ENCODE measurements at regions not wholly inside any gene's neighbourhood (a gene's known extent, or its start where the extent isn't known, plus 50 kb on each side); places are given as distances from the start of the nearest gene placed in this dataset.

DNA sequence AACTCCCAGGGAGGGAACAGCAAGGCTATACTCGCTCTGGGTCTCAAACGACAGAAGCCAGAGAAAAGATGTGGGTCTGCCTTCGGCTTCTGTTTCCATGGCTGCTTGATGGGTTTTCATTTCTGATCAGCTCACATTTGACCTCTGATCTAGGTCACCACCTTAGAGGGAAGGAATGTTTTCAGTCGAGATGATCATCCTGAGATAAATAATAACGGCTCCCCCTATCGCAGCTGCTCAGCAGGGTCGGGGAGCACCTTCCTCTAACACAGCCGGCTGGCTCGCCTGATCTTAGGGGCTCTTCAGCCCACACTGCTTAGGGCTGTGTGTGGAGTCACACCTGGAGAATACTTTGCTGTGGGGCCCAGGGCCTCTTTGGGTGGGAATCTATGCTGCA is 53.1 kb upstream of the ZNF648 start:
- DNase-seq = no peak

DNA sequence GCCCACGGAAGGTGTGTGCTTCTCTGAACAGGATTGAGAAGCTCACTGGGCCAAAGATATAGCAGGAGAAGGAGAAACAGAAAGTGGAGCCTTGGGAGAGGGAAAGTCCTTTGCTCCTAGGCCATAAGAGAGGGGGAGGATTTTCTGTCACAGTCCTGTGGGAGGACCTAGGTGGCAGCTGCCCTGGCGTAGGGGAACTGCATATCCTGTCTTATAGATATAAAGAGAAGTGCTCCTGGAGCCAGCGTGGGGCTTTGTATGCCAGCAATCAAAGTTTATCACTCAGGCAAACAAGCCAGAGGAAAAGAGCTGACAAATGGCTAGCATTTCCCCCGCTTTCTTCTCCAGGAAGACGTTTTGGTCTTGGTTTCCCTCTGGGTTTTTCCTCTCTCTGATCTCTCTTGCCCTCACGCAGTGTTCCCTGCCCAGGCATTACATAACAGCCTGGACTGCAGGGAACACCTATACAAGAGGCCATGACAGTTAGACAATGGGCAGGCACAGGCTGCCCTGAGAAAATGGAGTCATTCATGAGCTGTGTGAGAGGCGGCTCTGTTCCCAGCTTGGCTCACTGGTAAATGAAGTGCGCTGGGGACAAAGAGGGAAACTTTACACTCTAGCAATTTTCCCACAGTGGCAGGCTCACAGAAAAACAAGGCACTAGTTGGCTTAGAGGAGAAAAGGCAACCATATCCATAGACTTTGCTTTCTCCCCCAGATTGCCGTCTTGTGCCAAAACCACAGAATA is 52.5 kb upstream of the ZNF648 start:
- peak; percentile 37 for DNase-seq

DNA sequence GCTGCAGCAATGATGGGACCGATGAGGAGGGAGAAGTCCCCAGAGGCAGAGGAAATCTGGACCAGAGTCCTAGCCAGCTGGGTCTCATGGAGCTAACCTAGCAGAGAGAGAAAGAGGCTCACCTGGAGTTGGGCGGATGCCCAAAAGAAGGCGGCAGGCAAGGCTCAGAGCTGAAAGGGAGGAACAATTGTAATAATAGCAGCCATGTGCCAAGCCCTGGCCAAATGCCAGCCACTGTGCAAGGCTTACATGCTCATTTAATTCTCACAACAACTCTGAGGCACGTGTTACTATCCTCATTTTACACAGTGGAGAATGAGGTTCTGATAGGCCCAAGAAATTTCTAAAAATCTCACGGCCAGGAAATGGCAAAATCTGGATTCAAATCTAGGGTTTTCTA is 50.0 kb upstream of the ZNF648 start:
- peak; percentile 27 for DNase-seq

Data from NCI-H2107 (cell line).